Testis (tissue), 2 donors: ENCODE measurements at regions not wholly inside any gene's neighbourhood (a gene's known extent, or its start where the extent isn't known, plus 50 kb on each side); places are given as distances from the start of the nearest gene placed in this dataset.

Experiments used
- DNase-seq: peaks from one replicate; pipeline ENCODE4 v3.0.0-alpha.2; 2019
- H3K27ac ChIP-seq, 2 donors: fragments of 200-600 bp; sonication (generic); one replicate each; pipeline ENCODE4 v1.5.1; 2019
- H3K27me3 ChIP-seq: fragments of 200-600 bp; sonication (generic); one replicate; pipeline ENCODE4 v1.5.1; 2019
- H3K36me3 ChIP-seq: fragments of 200-600 bp; sonication (generic); one replicate; pipeline ENCODE4 v1.5.1; 2017; ENCODE audit warnings: low read depth; ENCODE audit errors: missing control alignments
- H3K4me1 ChIP-seq: fragments of 200-600 bp; sonication (generic); one replicate; pipeline ENCODE4 v1.5.1; 2019
- H3K4me3 ChIP-seq, 2 donors: fragments of 200-600 bp; sonication (generic); one replicate each; pipeline ENCODE4 v1.5.1; 2017 to 2019
- H3K9me3 ChIP-seq: fragments of 200-600 bp; sonication (generic); one replicate; pipeline ENCODE4 v1.5.1; 2017
- POLR2A ChIP-seq: fragments of 450-650 bp; IDR thresholded peaks from one replicate; pipeline ENCODE4 v1.6.1; 2017; ENCODE audit warnings: antibody characterized with exemption, mild to moderate bottlenecking, moderate library complexity
- WGBS, 2 donors: methylation state at CpG; one replicate each; pipeline ENCODE4 v1.1.5; 2018; 5-methylcytosine and 5-hydroxymethylcytosine counted together
- intact Hi-C: fragments of 100-400 bp; cut with DNase I; formaldehyde crosslinking; loops from one replicate; pipeline ENCODE4 v1.15.1; 2023; ENCODE audit warnings: low total_unique reads
- TF ChIP-seq, protein P1 (sequence below), 3 experiments: fragments of 450-650 bp in 2 of 3; fragments of 200-600 bp in 1 of 3; sonication (generic) in 1 of 3; IDR thresholded peaks; one replicate each; pipeline ENCODE4 v1.5.1; 2016 to 2019; ENCODE audit warnings: antibody characterized with exemption in 3 of 3, mild to moderate bottlenecking in 2 of 3, moderate library complexity in 1 of 3

GRCh38 chr2:236726701-236727450, 157.3 kb downstream of the ACKR3 start:
- no peak for TF ChIP-seq POLR2A
- TF ChIP-seq, protein P1, sequence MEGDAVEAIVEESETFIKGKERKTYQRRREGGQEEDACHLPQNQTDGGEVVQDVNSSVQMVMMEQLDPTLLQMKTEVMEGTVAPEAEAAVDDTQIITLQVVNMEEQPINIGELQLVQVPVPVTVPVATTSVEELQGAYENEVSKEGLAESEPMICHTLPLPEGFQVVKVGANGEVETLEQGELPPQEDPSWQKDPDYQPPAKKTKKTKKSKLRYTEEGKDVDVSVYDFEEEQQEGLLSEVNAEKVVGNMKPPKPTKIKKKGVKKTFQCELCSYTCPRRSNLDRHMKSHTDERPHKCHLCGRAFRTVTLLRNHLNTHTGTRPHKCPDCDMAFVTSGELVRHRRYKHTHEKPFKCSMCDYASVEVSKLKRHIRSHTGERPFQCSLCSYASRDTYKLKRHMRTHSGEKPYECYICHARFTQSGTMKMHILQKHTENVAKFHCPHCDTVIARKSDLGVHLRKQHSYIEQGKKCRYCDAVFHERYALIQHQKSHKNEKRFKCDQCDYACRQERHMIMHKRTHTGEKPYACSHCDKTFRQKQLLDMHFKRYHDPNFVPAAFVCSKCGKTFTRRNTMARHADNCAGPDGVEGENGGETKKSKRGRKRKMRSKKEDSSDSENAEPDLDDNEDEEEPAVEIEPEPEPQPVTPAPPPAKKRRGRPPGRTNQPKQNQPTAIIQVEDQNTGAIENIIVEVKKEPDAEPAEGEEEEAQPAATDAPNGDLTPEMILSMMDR (IDR thresholded peaks at IDR 0.05), result no peak
- H3K27me3 ChIP-seq, result no peaks in the 10 kb centered on the region
- no peak overlapping the region for H3K4me3 ChIP-seq
- 91 to 92% methylated on average over 20 of the region's 20 CpGs for WGBS, 2 donors
- no peak for DNase-seq
- no peaks in the 10 kb centered on the region for H3K9me3 ChIP-seq
- no peak overlapping the region for H3K27ac ChIP-seq
- no peaks in the 10 kb centered on the region for H3K36me3 ChIP-seq
- H3K4me1 ChIP-seq, result no peaks in the 10 kb centered on the region
- intact Hi-C loops, result no loop called here

- DNase-seq, result no peak
- WGBS, 2 donors, result 86 to 89% methylated on average over 12 to 13 of the region's 13 CpGs
- H3K9me3 ChIP-seq, result no peaks in the 10 kb centered on the region
- no peak overlapping the region for H3K4me3 ChIP-seq
- no peaks in the 10 kb centered on the region for H3K27me3 ChIP-seq
- H3K4me1 ChIP-seq, result no peaks in the 10 kb centered on the region
- H3K27ac ChIP-seq, result no peak overlapping the region
- no peaks in the 10 kb centered on the region for H3K36me3 ChIP-seq
- intact Hi-C loops, result no loop called here
- TF ChIP-seq, protein P1 (IDR thresholded peaks at IDR 0.05), result no peak
- no peak for TF ChIP-seq POLR2A
Measured at GRCh38 chr2:236728916-236729670, 159.5 kb downstream of the ACKR3 start.

- Histone ChIP-seq H3K36me3 (no peaks in the 10 kb centered on the region), H3K27me3 (no peaks in the 10 kb centered on the region), H3K27ac (no peak overlapping the region), H3K4me3 (no peak overlapping the region), H3K9me3 (no peaks in the 10 kb centered on the region), H3K4me1 (no peaks in the 10 kb centered on the region)
- 80% methylated on average over 10 of the region's 10 CpGs for WGBS, 2 donors
- intact Hi-C loops, result no loop called here
- DNase-seq, result no peak
- TF ChIP-seq, protein P1 (IDR thresholded peaks at IDR 0.05), result no peak
- no peak for TF ChIP-seq POLR2A
Measured at GRCh38 chr2:236730393-236730792, 160.8 kb downstream of the ACKR3 start.

- Histone ChIP-seq H3K4me3 (no peak overlapping the region), H3K4me1 (no peaks in the 10 kb centered on the region), H3K27ac (no peak overlapping the region), H3K9me3 (no peaks in the 10 kb centered on the region), H3K27me3 (no peaks in the 10 kb centered on the region), H3K36me3 (no peaks in the 10 kb centered on the region)
- peak; percentile 75 for DNase-seq
- intact Hi-C loops, result no loop called here
- TF ChIP-seq POLR2A, result no peak
- TF ChIP-seq, protein P1 (IDR thresholded peaks at IDR 0.05), result no peak
- WGBS, 2 donors, result 71 to 77% methylated on average over 11 to 12 of the region's 12 CpGs
Measured at GRCh38 chr2:236731767-236732580, 162.3 kb downstream of the ACKR3 start.
